ENCODE measurements at regions not wholly inside any gene's neighbourhood (a gene's known extent, or its start where the extent isn't known, plus 50 kb on each side); places are given as distances from the start of the nearest gene placed in this dataset.

DNA sequence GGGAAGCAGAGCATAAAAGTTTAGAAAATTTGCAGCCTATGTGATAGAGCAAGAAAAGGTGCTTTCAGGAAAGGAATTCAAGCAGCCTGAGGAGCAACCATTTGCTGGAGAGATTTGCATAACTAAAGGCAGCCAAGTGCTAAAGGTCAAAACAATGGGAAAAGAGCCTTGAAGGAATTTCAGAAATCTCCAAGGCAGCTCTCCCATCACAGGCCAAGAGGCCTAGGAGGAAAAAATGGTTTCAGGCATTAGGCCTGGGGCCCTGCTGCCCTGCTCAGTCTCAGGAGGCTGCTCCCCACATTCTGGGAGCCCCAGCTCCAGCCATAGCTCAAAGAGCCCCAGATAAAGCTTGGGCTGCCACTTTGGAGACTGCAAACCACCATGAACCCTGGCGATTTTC is 95.9 kb upstream of the UNC5B start:
- TF ChIP-seq CTCF (IDR thresholded peaks at IDR 0.05; ENCODE audit: borderline replicate concordance, extremely low read depth, low read length, poor library complexity, severe bottlenecking) (no peak), EZH2 (IDR thresholded peaks at IDR 0.05; ENCODE audit: borderline replicate concordance, low read depth, low read length, severe bottlenecking) (no peak)
